Left renal cortex interstitium (tissue), 4 donors: ENCODE measurements at regions not wholly inside any gene's neighbourhood (a gene's known extent, or its start where the extent isn't known, plus 50 kb on each side); places are given as distances from the start of the nearest gene placed in this dataset.
"Not testable (repeated sequence)": the region's sequence is repeated elsewhere in the genome, so short reads cannot be mapped to it uniquely, and the experiment has no call there.

ENCODE experiments used
- DNase-seq, 4 donors: peaks; one replicate each; pipeline ENCODE4 v3.0.0-alpha.2; 2013; ENCODE audit warnings: low read depth in 4 of 4, low spot score in 2 of 4, missing footprints in 1 of 4

DNA sequence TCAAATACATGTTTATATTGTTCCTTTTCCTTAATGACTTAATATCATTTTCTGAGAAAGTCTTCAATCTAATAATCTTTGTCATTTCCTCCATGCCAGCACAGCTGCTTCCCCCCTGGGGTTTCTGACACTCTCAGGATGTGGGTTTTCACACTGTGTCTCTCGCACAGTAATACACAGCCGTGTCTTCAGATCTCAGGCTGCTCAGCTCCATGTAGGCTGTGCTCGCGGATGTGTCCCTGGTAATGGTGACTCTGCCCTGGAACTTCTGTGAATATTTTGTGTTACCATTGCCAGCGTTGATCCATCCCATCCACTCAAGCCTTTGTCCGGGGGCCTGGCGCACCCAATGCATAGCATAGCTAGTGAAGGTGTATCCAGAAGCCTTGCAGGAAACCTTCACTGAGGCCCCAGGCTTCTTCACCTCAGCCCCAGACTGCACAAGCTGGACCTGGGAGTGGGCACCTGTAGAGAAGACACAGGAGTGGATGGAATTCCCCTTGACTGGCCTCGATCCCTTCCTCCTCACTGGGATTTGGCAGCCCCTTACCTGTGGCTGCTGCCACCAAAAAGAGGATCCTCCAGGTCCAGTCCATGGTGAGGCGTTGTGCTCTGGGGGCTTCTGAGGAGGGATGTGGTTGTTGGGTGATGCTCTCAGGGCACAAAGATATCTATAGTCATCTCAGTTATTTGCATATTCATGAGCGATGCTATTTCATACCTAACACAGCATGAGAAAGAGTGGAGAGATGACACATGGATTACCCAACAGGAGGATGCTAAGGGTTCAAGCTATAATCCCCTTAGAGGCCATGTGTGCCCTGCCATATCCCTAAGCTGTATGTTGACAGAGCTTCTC, 478.8 kb downstream of the TMEM121 start:
- DNase-seq, result not testable (repeated sequence)

DNA sequence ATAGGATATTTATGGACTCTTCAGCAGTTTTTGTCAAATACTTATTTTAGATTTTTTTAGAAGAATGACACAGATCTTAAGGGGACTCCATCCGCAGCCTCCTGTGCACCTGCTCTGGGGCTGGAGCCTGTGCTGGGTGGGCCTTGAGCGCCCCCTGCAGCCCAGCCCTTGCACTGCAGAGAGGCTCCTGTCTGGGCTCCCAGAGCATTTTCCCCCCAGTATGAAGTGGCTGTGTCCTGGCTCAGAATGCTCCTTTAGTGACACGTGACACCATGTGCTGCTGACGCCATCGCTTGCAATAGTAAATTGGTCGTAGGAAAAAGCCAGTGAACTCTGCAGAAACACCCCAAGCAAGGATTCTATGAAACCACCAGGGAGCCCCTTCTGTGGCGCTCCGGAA, 479.7 kb downstream of the TMEM121 start:
- DNase-seq, result not testable (repeated sequence)

DNA sequence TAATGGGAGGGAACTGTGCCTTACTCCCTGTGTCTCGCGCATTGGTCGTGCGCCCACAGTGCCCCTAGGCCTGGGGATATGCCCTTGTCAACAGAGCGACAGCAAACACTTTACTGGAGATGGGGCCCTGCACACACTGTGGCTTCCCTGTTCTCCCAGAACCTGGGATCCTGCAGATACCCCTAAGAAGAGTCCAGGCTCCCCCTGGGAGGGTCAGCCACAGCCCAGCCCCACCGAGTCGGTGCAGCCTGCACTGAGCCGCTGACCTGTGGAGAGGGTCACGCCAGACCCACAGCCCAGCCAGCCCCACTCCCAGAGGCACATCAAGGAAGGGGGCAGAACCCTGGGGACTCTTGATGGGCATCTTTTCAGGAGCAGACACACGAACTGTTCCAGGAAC, 480.3 kb downstream of the TMEM121 start:
- DNase-seq, result not testable (repeated sequence)

DNA sequence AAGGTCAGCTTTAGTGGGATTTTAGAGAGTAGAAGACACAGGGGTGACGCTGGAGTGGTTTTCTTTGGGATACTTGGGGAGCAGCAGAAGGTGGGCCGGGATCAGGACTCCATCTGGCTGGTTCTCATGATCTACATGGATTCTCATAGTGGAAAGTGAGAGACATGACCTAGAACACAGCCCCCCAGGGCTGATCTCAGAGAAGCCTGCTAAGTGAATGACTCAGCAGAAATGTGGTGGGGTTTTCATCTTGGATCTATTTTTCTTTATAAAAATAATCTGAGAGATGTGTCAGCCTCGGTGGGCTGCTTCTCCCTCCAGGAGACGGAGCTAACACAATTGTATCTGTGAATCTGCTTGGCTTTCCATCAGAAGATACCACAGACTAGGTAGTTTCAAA, 484.4 kb downstream of the TMEM121 start:
- DNase-seq, result no peak

DNA sequence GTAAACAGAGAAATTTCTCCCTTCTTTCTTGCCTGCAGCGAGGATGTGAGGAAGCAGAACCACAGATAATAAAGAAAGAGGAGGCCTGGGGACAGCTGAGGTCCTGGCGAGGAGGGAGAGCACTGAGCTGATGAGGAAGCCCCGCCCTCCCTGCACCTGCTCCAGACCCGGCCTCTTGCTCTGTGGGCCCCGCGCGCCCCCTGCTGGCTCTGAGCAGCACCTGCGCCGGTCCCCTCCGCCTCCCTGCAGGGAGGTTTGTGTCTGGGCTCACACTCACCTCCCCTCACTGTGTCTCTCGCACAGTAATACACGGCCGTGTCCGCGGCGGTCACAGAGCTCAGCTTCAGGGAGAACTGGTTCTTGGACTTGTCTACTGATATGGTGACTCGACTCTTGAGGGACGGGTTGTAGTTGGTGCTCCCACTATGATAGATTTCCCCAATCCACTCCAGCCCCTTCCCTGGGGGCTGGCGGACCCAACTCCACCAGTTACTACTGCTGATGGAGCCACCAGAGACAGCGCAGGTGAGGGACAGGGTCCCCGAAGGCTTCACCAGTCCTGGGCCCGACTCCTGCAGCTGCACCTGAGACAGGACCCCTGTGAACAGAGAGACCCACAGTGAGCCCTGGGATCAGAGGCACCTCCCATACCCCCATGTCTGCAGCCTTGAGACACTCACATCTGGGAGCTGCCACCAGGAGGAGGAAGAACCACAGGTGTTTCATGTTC, 485.4 kb downstream of the TMEM121 start:
- not testable (repeated sequence) for DNase-seq

DNA sequence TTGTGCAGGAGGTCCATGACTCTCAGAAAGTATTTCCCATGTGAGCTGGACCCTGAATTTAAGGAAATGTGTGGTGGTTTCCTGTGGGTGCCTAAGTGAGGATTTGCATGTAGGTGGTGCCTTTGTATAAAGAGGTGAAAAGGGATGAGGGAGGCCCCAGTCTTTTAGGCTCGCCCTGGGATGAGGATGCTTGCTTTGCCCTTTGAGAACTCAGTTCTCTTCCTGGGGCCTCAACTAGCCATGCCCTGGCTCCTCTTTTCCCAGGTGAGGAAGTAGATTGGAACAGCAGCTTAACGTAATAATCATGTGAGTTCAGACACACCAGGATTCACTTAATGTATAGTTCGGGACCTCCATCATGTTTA, 486.0 kb downstream of the TMEM121 start:
- not testable (repeated sequence) for DNase-seq

DNA sequence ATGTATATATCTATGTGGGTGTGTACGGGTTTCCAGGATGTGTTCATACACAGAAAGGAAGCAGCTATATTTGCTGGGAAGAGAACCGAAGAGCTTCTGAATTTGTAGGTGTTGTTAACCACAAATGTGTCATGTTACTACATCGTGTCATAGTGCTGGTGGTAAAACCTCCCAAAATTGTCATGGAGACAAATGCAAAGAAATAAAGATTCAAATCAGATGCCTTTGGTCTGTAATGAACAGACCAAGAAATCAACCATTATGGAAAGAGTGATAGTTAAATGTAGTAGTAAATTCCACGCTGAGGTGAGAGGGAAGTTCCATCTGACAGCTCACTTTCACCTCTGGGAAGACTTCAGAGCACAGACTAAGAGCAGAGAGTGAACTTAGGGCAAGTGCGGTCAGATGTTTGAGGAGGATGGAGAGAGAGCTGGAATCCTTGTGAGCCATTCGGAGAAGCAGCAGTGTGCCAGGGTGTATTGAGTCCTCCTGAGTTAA, 487.5 kb downstream of the TMEM121 start:
- no peak for DNase-seq

DNA sequence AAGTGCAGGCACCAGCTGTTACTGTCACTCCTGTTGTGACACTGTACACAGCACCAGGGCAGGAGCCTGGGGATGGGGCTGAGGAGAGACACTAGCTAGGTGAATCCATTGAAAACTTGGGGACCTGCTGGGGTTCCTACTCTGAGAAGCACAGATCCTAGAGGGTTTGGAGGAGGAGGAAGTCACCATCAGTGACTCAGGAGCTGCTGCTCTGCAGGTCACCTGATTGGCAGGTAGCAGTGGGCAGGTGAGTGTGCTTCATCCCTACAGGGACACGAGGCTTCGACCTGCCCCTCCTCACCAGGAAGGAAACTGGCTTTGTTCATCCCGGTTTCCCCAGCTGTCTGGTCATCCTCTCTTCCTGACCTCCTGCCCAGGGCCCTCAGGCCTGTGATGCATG, 491.6 kb downstream of the TMEM121 start:
- not testable (repeated sequence) for DNase-seq

DNA sequence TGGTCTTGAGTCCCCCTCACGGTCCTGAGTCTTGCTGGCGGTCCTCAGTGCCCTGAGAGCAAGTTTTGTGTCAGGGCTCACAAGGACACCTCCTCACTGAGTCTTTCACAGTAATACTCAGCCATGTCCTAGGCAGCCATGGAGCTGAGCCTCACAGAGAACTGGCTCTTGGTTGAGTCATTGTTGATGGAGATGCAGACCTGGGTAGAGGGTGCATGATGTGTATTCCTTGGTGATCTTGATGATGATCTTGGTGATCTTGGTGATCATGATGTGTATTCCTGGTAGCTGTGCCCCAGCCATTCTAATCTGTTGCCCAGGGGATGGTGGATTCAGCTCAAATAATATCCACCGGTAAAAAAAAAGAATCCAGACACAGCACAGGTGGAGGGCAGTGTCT, 495.4 kb downstream of the TMEM121 start:
- DNase-seq, result no peak

DNA sequence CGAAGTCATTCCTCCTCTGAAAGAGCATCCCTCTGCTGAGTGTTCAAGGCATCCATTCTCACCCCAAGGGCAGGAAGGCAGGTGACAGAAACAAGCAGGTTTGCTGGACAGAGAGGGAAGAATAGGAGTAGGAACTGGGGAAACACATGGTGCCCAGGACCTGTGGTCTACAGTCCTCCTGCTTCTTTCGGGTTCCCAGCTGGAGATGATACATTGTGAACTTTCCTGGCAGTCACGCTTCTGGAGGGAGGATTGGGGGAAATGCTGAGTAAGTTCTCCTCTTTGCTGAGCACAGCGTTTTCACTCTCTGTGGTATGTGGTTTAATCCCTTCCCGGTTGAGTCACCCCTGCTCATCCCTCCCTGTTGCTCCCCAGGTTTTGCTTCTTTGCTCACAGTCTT, 496.3 kb downstream of the TMEM121 start:
- DNase-seq, result not testable (repeated sequence)

DNA sequence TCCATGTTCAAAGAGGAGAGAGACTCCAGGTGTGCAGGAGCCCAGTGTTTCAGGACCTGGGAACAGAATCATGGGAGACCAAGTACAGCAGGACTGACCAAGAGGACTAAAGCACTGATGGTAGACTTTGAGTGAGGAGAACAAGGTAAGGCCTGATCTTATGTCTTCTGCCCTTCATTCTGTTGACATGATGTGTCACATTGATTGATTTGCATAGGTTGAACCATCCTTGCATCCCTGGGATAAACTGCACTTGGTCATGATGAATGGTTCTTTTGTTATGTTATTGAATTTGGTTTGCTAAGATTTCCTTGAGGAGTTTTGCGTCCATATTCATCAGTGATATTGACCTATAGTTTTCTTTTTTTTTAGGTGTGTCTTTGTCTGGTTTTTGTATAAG, 497.0 kb downstream of the TMEM121 start:
- no peak for DNase-seq

DNA sequence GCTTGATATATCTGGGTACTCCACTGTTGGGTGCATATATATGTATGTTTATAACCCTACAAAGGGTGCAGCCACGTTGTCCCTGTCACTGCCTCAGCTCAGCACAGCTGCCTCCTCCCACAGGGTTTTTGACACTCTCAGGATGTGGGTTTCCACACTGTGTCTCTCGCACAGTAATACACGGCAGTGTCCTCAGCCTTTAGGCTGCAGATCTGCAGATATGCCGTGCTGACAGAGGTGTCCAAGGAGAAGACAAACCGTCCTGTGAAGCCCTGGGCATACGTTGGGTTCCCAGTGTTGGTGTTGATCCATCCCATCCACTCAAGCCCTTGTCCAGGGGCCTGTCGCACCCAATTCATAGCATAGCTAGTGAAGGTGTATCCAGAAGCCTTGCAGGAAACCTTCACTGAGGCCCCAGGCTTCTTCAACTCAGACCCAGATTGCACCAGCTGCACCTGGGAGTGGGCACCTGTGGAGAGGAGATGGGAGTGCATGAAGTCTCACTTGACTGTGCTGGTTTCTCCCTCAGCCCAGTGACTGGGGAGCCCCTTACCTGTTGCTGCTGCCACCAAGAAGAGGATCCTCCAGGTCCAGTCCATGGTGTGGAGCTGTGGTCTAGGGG, 498.7 kb downstream of the TMEM121 start:
- DNase-seq, result no peak

DNA sequence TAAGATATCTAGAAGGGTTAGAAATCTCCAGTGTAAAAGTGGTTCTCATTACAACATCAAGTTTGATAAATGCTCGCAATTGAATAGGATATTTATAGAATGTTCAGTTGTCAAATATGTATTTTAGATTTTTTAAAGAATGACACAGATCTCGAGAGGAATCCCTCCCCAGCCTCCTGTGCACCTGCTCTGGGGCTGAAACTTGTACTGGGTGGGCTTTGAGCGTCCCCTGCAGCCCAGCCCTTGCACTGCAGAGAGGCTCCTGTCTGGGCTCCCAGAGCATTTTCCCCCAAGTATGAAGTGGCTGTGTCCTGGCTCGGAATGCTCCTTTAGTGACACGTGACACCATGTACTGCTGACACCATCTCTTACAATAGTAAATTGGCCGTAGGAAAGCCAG, 499.6 kb downstream of the TMEM121 start:
- DNase-seq, result no peak

DNA sequence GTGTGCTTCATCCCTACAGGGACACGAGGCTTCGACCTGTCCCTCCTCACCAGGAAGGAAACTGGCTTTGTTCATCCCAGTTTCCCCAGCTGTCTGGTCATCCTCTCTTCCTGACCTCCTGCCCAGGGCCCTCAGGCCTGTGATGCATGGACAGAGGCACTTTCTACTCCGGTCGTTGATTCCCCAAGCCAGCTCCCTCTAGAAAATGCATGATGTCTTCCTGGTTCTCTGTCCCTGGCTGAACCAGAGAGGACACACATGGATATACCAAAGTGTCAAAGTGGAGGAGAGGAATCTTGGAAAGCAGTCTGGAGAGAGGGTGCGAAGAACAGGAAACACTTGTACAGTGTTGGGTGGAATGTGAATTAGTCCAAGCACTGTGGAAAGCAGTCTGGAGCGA, 501.4 kb downstream of the TMEM121 start:
- not testable (repeated sequence) for DNase-seq

DNA sequence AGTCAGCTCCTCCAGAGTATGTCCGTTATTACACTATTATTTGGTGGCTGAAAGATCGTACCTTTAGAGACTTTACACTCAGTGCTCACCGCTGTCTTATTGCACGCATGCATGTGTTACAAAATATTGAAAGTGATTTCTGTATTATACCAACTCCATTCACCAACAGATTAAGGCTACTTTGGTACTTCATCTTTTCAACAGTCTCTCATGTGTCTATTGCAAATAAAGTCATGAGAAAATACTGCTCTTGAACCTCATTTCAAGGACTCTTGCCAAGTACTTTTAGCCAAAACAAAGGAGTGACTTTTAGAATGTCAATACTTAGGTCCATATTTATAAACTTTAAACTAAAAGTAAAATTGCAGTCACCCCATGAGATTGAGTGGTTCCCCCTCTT, 503.6 kb downstream of the TMEM121 start:
- DNase-seq, result no peak

DNA sequence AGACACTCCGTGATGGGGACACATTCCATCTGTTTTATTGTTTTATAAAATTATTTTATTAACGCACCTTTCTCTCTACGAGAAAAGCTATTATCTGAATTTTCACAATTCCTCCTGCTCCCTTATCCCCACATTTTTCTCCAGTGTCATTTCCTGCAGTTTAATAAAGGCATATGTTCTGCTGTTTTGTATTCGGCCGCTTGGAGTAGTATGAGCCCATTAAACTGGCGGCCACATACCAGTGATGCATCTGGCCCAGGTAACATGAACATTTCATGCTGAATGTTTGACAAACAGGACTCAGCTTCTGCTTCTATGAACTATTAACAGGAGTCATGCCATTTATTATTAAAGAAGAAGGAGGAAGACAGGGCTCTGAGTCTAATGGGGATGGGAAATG, 511.0 kb downstream of the TMEM121 start:
- no peak for DNase-seq

DNA sequence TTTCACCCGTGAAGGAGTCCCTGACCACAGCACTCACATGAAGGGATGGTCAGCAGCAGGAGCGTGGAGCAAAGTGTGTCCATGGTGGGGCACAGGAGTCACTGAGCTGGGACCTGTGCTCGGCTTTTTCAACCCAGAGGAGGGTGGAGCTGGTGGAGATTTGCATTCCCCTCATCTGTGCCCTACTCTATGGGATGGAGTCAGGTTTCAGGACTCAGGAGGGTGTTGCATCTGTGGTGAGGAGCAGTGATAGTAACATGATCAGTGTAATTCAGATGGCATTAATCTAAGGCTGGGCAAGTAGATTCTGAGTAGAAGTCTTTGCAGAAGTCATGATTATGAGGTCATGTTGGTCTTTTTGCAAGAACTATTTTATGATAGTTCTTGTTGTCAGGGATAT, 511.9 kb downstream of the TMEM121 start:
- no peak for DNase-seq

DNA sequence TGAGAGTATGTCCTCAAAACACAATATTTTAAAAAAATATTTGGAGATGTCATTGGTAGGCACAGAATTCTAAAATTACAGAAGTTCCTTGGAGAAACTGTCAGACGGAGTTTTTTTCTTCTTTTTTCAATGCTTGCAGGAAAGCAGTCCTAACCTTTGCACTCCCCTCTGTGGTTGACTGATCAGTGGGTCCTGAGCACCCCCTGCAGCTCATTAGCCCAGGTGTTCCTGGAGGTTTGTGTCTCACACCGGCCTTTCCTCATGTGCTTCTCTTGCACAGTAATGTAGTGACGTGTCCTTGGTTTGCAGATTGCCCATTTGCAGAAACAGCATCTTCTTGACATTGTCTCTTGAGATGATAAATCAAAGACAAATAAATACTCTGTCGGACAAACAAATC, 513.0 kb downstream of the TMEM121 start:
- DNase-seq, result no peak

DNA sequence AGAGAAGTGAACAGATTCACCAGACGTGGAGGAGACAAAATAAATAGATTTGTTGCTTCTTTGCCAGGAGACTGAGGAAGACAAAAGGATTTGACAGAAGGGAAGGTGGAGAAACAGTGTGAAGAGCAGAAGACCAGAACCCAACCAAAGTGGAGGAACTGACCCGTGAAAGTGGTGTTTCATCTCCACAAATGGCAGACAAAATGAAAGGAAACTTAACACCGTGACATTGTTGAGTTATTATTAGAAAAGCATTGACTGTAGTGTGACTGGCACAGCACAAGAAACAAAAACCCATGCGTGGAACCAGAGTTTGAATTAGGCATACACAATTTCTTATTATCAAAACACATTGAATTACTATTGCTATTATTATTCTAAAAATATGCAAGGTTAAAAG, 518.1 kb downstream of the TMEM121 start:
- no peak for DNase-seq

DNA sequence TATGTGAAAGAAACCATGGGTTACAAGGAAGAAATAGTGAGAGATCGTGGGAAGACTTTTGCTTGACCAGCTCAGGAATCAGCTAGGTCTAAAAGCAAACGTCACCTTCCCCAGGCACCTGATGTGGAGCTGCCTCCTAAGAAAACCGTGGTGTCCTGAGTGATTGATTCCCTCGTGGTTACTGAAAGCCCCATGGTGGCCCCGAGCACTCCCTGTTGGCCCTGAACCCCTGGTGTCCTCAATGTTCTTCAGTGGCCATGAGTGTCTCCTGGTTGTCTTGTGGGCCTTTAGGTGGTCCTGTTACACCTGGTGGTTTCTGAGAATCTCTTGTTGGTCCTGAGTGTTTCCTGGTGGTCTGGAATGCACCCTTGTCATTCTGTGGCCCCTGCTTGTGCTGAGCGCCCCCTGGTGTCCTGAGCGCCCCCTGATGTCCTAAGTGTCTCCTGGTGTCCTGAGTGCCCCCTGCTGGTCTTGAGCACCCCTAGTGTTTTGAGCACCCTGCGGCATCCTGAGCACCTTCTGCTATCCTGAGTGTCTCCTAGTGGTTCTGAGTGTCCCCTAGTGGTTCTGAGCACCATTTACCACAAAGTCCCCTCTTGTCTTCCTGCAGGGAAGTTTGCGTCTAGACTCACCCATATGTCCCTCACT, 518.7 kb downstream of the TMEM121 start:
- DNase-seq, result no peak

DNA sequence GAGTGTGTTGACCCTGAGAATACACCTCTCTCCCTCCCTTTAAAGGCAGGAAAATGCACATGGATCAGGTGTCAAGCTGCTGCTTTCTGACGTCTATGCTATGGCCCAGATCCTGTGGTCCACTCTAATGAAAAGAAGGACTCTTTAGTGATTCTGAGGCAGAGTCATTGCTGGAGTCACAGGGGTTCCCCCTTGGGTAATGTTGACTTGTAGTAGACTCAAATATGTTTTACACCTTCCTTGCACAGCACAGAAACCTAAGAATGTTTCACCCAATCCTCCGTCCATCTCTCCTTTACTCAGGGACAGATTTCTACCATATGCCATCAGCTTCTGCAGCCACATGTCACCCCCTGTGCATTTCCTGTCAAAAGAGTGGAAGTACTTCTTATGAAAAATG, 525.4 kb downstream of the TMEM121 start:
- DNase-seq, result no peak
